CD4-positive, alpha-beta T cell (primary cell): ENCODE measurements at regions not wholly inside any gene's neighbourhood (a gene's known extent, or its start where the extent isn't known, plus 50 kb on each side); places are given as distances from the start of the nearest gene placed in this dataset.
A peak's percentile ranks its signal among the peaks of the same experiment; 100 is the strongest.

Experiments
- ATAC-seq: fragments of 200-7000 bp; cut with Tn5 transposase; one replicate; pipeline ENCODE4 v1.10.0; 2022; ENCODE audit warnings: mild to moderate bottlenecking; ENCODE audit not compliant: poor library complexity
- CTCF ChIA-PET: fragments of 350-600 bp; sonication (Branson Sonifier 250); formaldehyde crosslinking; loops from one replicate; lab custom pipeline; 2021; ENCODE audit warnings: antibody characterized with exemption, inconsistent platforms; lab: Charles Lee
- POLR2A ChIA-PET: fragments of 350-600 bp; sonication (Branson Sonifier 250); formaldehyde crosslinking; loops from one replicate; lab custom pipeline; 2021; ENCODE audit warnings: antibody characterized with exemption, inconsistent platforms; lab: Charles Lee
- DNase-seq, 14 experiments: peaks; one replicate each; pipeline ENCODE4 v3.0.0-alpha.2; 2013 to 2020; ENCODE audit warnings: mixed read lengths in 2 of 14
- H3K27ac ChIP-seq, 2 donors: one replicate each; pipeline versions ENCODE4 v1.5.1 to v1.7.0; 2013; ENCODE audit warnings: low read length in 2 of 2, low read depth in 1 of 2, mild to moderate bottlenecking in 1 of 2
- H3K27me3 ChIP-seq, 2 experiments: 1 replicate in 1 of 2; 2 replicates in 1 of 2; pipeline versions ENCODE4 v1.6.1 to v1.7.0; 2013; ENCODE audit warnings: low read length in 2 of 2, control low read depth in 1 of 2, mild to moderate bottlenecking in 1 of 2, moderate library complexity in 1 of 2; ENCODE audit not compliant: insufficient read depth in 2 of 2, control insufficient read depth in 1 of 2
- H3K36me3 ChIP-seq: one replicate; pipeline ENCODE4 v1.6.1; 2013; ENCODE audit warnings: low read length, control low read depth; ENCODE audit not compliant: insufficient read depth
- H3K4me1 ChIP-seq: one replicate; pipeline ENCODE4 v1.6.1; 2013; ENCODE audit warnings: low read length, control low read depth; ENCODE audit not compliant: insufficient read depth
- H3K4me3 ChIP-seq: one replicate; pipeline ENCODE4 v1.5.1; 2013; ENCODE audit warnings: mild to moderate bottlenecking, low read length, moderate library complexity
- H3K9me3 ChIP-seq, 2 experiments: 1 replicate in 1 of 2; 2 replicates in 1 of 2; pipeline versions ENCODE4 v1.6.1 to v1.7.0; 2013; ENCODE audit warnings: low read length in 2 of 2, mild to moderate bottlenecking in 2 of 2, control low read depth in 1 of 2, moderate library complexity in 1 of 2; ENCODE audit not compliant: control insufficient read depth in 1 of 2, insufficient read depth in 1 of 2
- H3K27ac Mint-ChIP-seq: one replicate; pipeline ENCODE4 v1.8.0; 2020; ENCODE audit warnings: mixed read lengths
- H3K27me3 Mint-ChIP-seq: one replicate; pipeline ENCODE4 v1.8.0; 2021; ENCODE audit warnings: mixed read lengths
- H3K36me3 Mint-ChIP-seq: one replicate; pipeline ENCODE4 v1.8.0; 2021; ENCODE audit warnings: low read depth, mixed read lengths
- H3K4me1 Mint-ChIP-seq: one replicate; pipeline ENCODE4 v1.8.0; 2021; ENCODE audit warnings: low read depth, mixed read lengths
- H3K4me3 Mint-ChIP-seq: one replicate; pipeline ENCODE4 v1.8.0; 2020; ENCODE audit warnings: mild to moderate bottlenecking, mixed read lengths
- H3K9me3 Mint-ChIP-seq: one replicate; pipeline ENCODE4 v1.8.0; 2020; ENCODE audit warnings: mixed read lengths
- intact Hi-C, 2 experiments: fragments of 100-400 bp; cut with DNase I in 1 of 2; cut with micrococcal nuclease in 1 of 2; formaldehyde crosslinking; loops; one replicate each; pipeline versions ENCODE4 v1.15.1 to v1.9.0; 2023 to 2025; cut with DNase I, micrococcal nuclease
- TF ChIP-seq, protein P1 (sequence below): fragments of 200-600 bp; IDR thresholded peaks from one replicate; pipeline ENCODE4 v1.8.0; 2022; ENCODE audit warnings: antibody characterized with exemption, mild to moderate bottlenecking

DNA sequence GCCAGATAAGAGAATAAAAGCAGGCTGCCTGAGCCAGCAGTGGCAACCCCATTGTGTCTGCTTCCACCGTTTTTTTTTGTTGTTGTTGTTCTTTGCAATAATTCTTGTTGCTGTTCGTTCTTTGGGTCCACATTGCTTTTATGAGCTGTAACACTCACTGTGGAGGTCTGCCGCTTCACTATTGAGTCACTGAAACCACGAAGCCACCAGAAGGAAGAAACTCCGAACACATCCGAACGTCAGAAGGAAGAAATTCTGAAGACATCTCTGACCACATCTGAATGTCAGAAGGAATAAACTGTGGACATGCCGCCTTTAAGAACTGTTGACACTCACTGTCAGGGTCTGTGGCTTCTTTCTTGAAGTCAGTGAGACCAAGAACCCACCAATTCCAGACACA lies 110.5 kb downstream of the PCDH18 start:
- H3K27ac ChIP-seq: no peak overlapping the region
- H3K27me3 ChIP-seq: no peaks in the 10 kb centered on the region
- H3K4me3 ChIP-seq: no peak overlapping the region
- TF ChIP-seq, protein P1, sequence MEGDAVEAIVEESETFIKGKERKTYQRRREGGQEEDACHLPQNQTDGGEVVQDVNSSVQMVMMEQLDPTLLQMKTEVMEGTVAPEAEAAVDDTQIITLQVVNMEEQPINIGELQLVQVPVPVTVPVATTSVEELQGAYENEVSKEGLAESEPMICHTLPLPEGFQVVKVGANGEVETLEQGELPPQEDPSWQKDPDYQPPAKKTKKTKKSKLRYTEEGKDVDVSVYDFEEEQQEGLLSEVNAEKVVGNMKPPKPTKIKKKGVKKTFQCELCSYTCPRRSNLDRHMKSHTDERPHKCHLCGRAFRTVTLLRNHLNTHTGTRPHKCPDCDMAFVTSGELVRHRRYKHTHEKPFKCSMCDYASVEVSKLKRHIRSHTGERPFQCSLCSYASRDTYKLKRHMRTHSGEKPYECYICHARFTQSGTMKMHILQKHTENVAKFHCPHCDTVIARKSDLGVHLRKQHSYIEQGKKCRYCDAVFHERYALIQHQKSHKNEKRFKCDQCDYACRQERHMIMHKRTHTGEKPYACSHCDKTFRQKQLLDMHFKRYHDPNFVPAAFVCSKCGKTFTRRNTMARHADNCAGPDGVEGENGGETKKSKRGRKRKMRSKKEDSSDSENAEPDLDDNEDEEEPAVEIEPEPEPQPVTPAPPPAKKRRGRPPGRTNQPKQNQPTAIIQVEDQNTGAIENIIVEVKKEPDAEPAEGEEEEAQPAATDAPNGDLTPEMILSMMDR: no peak
- ChIA-PET POLR2A (no interaction called here), CTCF (no interaction called here)
- Mint-ChIP-seq H3K4me3 (no peak overlapping the region), H3K36me3 (no peaks in the 10 kb centered on the region), H3K9me3 (peaks cover 12% of the 10 kb centered on the region), H3K27me3 (no peaks in the 10 kb centered on the region), H3K27ac (no peak overlapping the region), H3K4me1 (no peaks in the 10 kb centered on the region)
- intact Hi-C loops: no loop called here
- ATAC-seq (no peak), DNase-seq (no peak)
- H3K4me1 ChIP-seq: no peaks in the 10 kb centered on the region
- H3K9me3 ChIP-seq: peaks cover 0 to 24% of the 10 kb centered on the region in 2 experiments
- H3K36me3 ChIP-seq: no peaks in the 10 kb centered on the region

DNA sequence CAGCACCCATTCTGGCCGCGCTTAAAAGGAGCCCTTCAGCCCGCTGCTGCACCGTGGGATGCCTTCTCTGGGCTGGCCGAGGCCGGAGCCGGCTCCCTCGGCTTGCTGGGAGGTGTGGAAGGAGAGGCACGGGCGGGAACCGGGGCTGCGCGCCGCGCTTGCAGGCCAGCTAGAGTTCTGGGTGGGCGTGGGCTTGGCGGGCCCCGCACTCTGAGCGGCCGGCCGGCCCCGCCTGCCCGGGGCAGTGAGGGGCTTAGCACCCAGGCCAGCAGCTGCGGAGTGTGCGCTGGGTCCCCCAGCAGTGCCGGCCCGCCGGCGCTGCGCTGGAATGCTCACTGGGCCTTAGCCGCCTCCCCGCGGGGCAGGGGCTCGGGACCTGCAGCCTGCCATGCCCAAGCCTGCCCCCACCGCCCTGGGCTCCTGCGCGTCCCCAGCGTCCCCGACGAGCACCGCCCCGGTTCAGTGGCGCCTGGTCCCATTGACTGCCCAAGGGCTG lies 111.3 kb downstream of the PCDH18 start:
- H3K27me3 ChIP-seq: no peaks in the 10 kb centered on the region
- H3K9me3 Mint-ChIP-seq: peaks cover 14% of the 10 kb centered on the region
- DNase-seq (peak in 1 of 14 experiments; percentile 6), ATAC-seq (no peak)
- CTCF ChIA-PET: no interaction called here
- H3K4me1 ChIP-seq: no peaks in the 10 kb centered on the region
- H3K27ac Mint-ChIP-seq: no peak overlapping the region
- no peaks in the 10 kb centered on the region for H3K36me3 Mint-ChIP-seq
- H3K4me3 ChIP-seq: no peak overlapping the region
- H3K4me1 Mint-ChIP-seq: no peaks in the 10 kb centered on the region
- no peaks in the 10 kb centered on the region for H3K27me3 Mint-ChIP-seq
- TF ChIP-seq, protein P1: no peak
- H3K36me3 ChIP-seq: no peaks in the 10 kb centered on the region
- POLR2A ChIA-PET: no interaction called here
- intact Hi-C loops: no loop called here
- H3K4me3 Mint-ChIP-seq: no peak overlapping the region
- peaks cover 0 to 19% of the 10 kb centered on the region in 2 experiments for H3K9me3 ChIP-seq
- no peak overlapping the region for H3K27ac ChIP-seq

DNA sequence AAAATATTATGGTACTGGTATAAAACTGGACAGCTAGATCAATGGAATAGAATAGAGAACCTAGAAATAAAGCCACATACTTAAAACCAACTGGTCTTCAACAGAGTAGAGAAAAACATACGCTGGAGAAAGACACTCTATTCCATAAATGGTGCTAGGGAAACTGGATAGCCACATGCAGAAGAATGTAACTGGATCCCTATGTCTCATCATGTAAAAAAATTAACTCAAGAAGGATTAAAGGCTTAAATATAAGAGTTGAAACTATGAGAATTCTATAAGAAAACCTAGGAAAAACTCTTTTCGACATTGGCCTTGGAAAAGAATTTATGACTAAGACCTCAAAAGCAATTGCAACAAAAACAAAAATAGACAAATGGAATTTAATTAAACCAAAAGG lies 114.6 kb downstream of the PCDH18 start:
- intact Hi-C loops: no loop called here
- H3K27ac ChIP-seq: no peak overlapping the region
- ATAC-seq: no peak
- no peaks in the 10 kb centered on the region for H3K4me1 ChIP-seq
- H3K27ac Mint-ChIP-seq: no peak overlapping the region
- H3K4me1 Mint-ChIP-seq: no peaks in the 10 kb centered on the region
- POLR2A ChIA-PET: no interaction called here
- no peak overlapping the region for H3K4me3 Mint-ChIP-seq
- H3K4me3 ChIP-seq: no peak overlapping the region
- CTCF ChIA-PET: no interaction called here
- no peaks in the 10 kb centered on the region for H3K27me3 Mint-ChIP-seq
- DNase-seq: no peak
- no peaks in the 10 kb centered on the region for H3K27me3 ChIP-seq
- H3K36me3 Mint-ChIP-seq: no peaks in the 10 kb centered on the region
- peaks cover 0 to 17% of the 10 kb centered on the region in 2 experiments for H3K9me3 ChIP-seq
- TF ChIP-seq, protein P1: no peak
- peaks cover 14% of the 10 kb centered on the region for H3K9me3 Mint-ChIP-seq
- no peaks in the 10 kb centered on the region for H3K36me3 ChIP-seq
